Kidney epithelial cell (primary cell): ENCODE measurements at regions not wholly inside any gene's neighbourhood (a gene's known extent, or its start where the extent isn't known, plus 50 kb on each side); places are given as distances from the start of the nearest gene placed in this dataset.

Source experiments
- DNase-seq: peaks from one replicate; pipeline ENCODE4 v3.0.0-alpha.2; 2010; ENCODE audit warnings: low read depth
- H3K27me3 ChIP-seq: 2 replicates; pipeline ENCODE4 v1.6.0; 2011; ENCODE audit warnings: low read length; ENCODE audit not compliant: control insufficient read depth, insufficient read depth
- H3K36me3 ChIP-seq: 2 replicates; pipeline ENCODE4 v1.5.1; 2011; ENCODE audit warnings: low read length; ENCODE audit not compliant: control insufficient read depth, insufficient read depth
- H3K4me3 ChIP-seq: 2 replicates; pipeline ENCODE4 v1.5.1; 2011; ENCODE audit warnings: low read depth, mild to moderate bottlenecking, control low read depth, low read length
- CTCF ChIP-seq: IDR thresholded peaks from 2 replicates; pipeline ENCODE4 v1.5.1; 2011; ENCODE audit warnings: mild to moderate bottlenecking, moderate library complexity, low read length, control low read depth, inconsistent platforms; ENCODE audit not compliant: insufficient read depth, poor library complexity, severe bottlenecking

DNA sequence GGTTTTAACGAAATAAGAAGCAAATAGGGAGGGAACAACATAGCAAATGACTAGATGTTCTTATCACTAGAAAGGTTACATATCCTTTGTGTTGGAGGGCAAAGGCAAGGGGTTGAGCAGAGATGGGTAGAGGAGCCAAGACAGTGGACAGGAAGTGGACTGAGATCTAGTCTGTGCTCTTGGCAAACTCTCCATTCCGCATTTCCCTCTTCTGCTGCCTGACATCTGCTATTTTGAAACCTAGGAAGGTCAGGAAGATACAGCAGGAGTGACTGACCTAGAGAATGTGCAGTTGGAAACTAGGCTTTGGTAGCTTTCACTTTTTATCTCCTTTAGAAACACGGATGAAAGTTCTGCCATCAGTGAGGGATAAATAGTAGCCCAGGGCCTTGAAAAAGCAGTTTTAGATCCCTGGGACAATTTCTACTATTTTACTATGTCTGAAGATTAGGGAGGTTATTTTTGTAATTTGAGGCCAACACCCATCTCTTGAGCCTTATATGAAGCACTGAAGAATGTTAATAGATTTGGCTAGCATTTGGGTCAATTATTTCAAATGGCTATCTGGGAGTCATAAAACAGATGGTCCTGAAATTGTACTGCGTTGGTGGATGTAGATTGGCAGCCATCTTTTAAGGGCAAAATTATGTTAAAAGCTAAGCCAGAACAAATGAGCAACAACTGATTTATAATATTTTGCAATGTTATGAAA lies 410.3 kb downstream of the PCNX1 start:
- H3K27me3 ChIP-seq = no peaks in the 10 kb centered on the region
- no peaks in the 10 kb centered on the region for H3K36me3 ChIP-seq
- DNase-seq = no peak
- no peak for TF ChIP-seq CTCF
- H3K4me3 ChIP-seq = no peak overlapping the region

- DNase-seq = no peak
- no peaks in the 10 kb centered on the region for H3K36me3 ChIP-seq
- no peaks in the 10 kb centered on the region for H3K27me3 ChIP-seq
- no peak for TF ChIP-seq CTCF
- no peak overlapping the region for H3K4me3 ChIP-seq
These were observed 410.8 kb downstream of the PCNX1 start for GRCh38 chr14:71318097-71318459.

DNA sequence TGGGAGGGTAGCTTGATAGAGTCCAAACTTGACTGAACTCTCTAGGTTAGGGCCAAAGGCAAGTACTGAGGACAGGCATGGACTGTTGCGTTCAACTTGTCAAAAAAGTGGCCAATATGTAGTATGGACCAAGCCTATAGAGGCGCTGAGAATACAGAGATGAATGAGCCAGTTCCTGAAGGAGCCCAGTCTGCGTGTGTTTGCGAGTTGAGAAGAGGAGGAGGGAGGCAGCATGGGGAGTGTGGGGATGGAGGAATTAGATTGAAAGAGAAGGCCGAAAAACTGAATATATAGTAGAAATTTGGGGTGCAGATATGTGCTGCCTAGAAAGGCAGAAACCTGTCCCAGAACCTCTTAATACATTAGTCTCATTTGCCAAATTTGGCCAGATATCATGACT lies 412.4 kb downstream of the PCNX1 start:
- Histone ChIP-seq H3K27me3 (no peaks in the 10 kb centered on the region), H3K36me3 (no peaks in the 10 kb centered on the region), H3K4me3 (peak overlapping the region; percentile 46)
- DNase-seq = no peak
- TF ChIP-seq CTCF = no peak

GRCh38 chr14:71320107-71320733 lies 413.0 kb downstream of the PCNX1 start, which contains the start of gene SIPA1L1:
Gene SIPA1L1 (plus strand): TSS chr14:71320476.
- TF ChIP-seq CTCF = no peak
- H3K4me3 ChIP-seq = peak within 1 kb of the TSS; percentile 94
- H3K27me3 ChIP-seq = no peaks in the 10 kb centered on the region
- no peaks in the 10 kb centered on the region for H3K36me3 ChIP-seq
- DNase-seq = peak; percentile 92

DNA sequence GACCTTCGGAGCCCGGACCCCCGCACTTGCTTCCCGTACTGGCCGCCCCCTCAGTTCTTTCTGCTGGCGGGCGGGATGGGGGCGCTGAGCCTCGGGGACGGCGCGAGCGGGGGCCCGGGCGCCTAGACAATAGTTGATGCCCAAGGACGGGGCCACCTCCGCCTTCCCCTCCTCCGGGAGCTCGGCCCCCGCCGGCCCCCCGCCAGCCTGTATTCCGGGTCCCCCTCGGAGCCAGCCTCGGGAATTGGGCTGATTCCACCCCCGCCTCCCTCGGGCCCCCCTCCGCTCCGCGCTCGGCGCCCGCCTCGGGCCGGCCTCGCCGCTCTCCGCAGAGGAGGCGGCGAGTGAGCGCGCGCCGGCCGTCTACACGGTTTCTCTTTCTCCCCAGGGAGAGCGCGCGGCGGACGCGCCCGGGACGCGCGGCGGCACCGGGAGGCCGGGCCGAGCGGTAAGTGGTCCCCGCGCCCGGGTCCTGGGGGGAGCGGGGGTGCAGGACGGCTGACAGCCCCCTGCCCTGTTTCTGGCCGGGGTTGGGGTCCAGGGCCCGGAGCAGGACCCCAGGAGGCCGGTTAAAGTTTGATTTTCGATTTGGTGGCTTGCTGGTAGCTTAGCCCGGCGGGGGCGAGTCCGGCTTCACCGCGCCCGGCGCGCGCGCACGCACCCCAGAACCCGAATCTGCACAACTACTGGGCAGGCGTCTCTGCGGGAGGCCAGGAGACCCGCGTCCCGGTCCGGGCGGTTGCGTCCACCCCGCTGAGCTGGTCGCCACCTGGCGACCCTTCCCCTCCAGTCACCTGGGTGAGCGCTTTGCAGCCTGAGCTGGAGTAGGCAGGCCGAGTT lies 413.7 kb downstream of the PCNX1 start:
- no peaks in the 10 kb centered on the region for H3K36me3 ChIP-seq
- DNase-seq = no peak
- peak overlapping the region; percentile 94 for H3K4me3 ChIP-seq
- no peak for TF ChIP-seq CTCF
- no peaks in the 10 kb centered on the region for H3K27me3 ChIP-seq
